ENCODE measurements at regions not wholly inside any gene's neighbourhood (a gene's known extent, or its start where the extent isn't known, plus 50 kb on each side); places are given as distances from the start of the nearest gene placed in this dataset.
A peak's percentile ranks its signal among the peaks of the same experiment; 100 is the strongest.
"Not testable (repeated sequence)": the region's sequence is repeated elsewhere in the genome, so short reads cannot be mapped to it uniquely, and the experiment has no call there.

GRCh38 chr21:27954543-27955165 lies 987.8 kb upstream of the ADAMTS5 start:
- H3K36me3 ChIP-seq (replicated peaks in 1 of 2; ENCODE audit: control insufficient read depth in 1 of 2, insufficient read depth in 2 of 2, low read length in 2 of 2), result no peaks in the 10 kb centered on the region
- no peaks in the 10 kb centered on the region for H3K4me1 ChIP-seq (ENCODE audit: control insufficient read depth in 1 of 2, insufficient read depth in 2 of 2, low read length in 2 of 2)
- no CpG with 5 or more reads among the region's 3 CpGs for WGBS (ENCODE audit: insufficient coverage)
- H3K79me2 ChIP-seq (ENCODE audit: insufficient read depth, low read length), result no peaks in the 10 kb centered on the region
- H3K4me2 ChIP-seq (replicated peaks; ENCODE audit: extremely low read depth, low read length, poor library complexity, severe bottlenecking), result no peak overlapping the region
- no peak overlapping the region for H3K27ac ChIP-seq (ENCODE audit: low read depth in 1 of 2, low read length in 2 of 2)
- no peak overlapping the region for H3K27ac Mint-ChIP-seq
- no peak overlapping the region for H3K4me3 ChIP-seq (replicated peaks in 1 of 3; ENCODE audit: low read depth in 2 of 3, low read length in 3 of 3)
- no peak for DNase-seq
- TF ChIP-seq, protein P1, sequence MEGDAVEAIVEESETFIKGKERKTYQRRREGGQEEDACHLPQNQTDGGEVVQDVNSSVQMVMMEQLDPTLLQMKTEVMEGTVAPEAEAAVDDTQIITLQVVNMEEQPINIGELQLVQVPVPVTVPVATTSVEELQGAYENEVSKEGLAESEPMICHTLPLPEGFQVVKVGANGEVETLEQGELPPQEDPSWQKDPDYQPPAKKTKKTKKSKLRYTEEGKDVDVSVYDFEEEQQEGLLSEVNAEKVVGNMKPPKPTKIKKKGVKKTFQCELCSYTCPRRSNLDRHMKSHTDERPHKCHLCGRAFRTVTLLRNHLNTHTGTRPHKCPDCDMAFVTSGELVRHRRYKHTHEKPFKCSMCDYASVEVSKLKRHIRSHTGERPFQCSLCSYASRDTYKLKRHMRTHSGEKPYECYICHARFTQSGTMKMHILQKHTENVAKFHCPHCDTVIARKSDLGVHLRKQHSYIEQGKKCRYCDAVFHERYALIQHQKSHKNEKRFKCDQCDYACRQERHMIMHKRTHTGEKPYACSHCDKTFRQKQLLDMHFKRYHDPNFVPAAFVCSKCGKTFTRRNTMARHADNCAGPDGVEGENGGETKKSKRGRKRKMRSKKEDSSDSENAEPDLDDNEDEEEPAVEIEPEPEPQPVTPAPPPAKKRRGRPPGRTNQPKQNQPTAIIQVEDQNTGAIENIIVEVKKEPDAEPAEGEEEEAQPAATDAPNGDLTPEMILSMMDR (IDR thresholded peaks at IDR 0.05), result no peak
- H3K4me3 Mint-ChIP-seq, result no peak overlapping the region
- H3K4me1 Mint-ChIP-seq, result peaks cover 1% of the 10 kb centered on the region
- no peaks in the 10 kb centered on the region for H4K20me1 ChIP-seq (ENCODE audit: insufficient read depth, low read length)
- H3K36me3 Mint-ChIP-seq, result no peaks in the 10 kb centered on the region
- peaks cover 0 to 8% (median 0%) of the 10 kb centered on the region in 7 donors for H3K9me3 Mint-ChIP-seq
- peaks cover 0 to 2% (median 0%) of the 10 kb centered on the region in 3 donors for H3K27me3 Mint-ChIP-seq (ENCODE audit: low read depth in 3 of 3)
- H3K9me3 ChIP-seq (replicated peaks in 1 of 2; ENCODE audit: control insufficient read depth in 1 of 2, insufficient read depth in 1 of 2, low read length in 2 of 2), result no peaks in the 10 kb centered on the region
- no peaks in the 10 kb centered on the region for H3K27me3 ChIP-seq (ENCODE audit: control insufficient read depth in 2 of 2, insufficient read depth in 2 of 2, low read length in 2 of 2)
- H3K9ac ChIP-seq (ENCODE audit: insufficient read depth, low read length, poor library complexity, severe bottlenecking), result no peak overlapping the region
- intact Hi-C loops (cut with micrococcal nuclease), result no loop called here
- H2AFZ ChIP-seq (ENCODE audit: insufficient read depth, low read depth, low read length, poor library complexity, severe bottlenecking), result no peak overlapping the region

GRCh38 chr21:27953340-27954045 lies 986.6 kb upstream of the ADAMTS5 start:
- no CpG with 5 or more reads among the region's 4 CpGs for WGBS (ENCODE audit: insufficient coverage)
- intact Hi-C loops (cut with micrococcal nuclease), result no loop called here

DNA sequence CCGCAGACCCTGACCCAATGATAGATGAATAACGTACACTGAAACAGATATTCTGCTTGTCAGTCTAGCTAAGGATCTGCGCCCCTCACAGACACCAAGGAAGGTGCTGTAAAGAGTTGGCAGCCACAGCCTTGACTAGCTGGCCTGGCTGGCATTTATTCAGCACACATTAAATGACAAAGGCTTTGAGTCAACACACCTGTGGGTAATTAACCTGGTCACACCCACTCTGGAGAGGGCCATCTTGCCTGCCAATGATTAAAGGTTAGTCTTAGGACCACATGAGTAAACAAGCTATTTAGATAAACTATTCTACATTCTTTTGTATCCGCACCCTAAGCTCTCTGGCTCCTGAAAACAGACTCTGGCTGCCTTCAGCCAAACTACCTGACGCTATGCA lies 982.2 kb upstream of the ADAMTS5 start:
- H3K9ac ChIP-seq (ENCODE audit: insufficient read depth, low read length, poor library complexity, severe bottlenecking); H3K9me3 Mint-ChIP-seq; H3K27me3 Mint-ChIP-seq (ENCODE audit: low read depth in 3 of 3); H3K36me3 ChIP-seq (replicated peaks in 1 of 2; ENCODE audit: control insufficient read depth in 1 of 2, insufficient read depth in 2 of 2, low read length in 2 of 2); H3K4me1 ChIP-seq (ENCODE audit: control insufficient read depth in 1 of 2, insufficient read depth in 2 of 2, low read length in 2 of 2); H3K36me3 Mint-ChIP-seq; H3K27ac ChIP-seq (ENCODE audit: low read depth in 1 of 2, low read length in 2 of 2); H3K9me3 ChIP-seq (replicated peaks in 1 of 2; ENCODE audit: control insufficient read depth in 1 of 2, insufficient read depth in 1 of 2, low read length in 2 of 2); H3K79me2 ChIP-seq (ENCODE audit: insufficient read depth, low read length); H3K27ac Mint-ChIP-seq; H3K27me3 ChIP-seq (ENCODE audit: control insufficient read depth in 2 of 2, insufficient read depth in 2 of 2, low read length in 2 of 2); H4K20me1 ChIP-seq (ENCODE audit: insufficient read depth, low read length); H3K4me3 Mint-ChIP-seq; DNase-seq; H3K4me1 Mint-ChIP-seq; H2AFZ ChIP-seq (ENCODE audit: insufficient read depth, low read depth, low read length, poor library complexity, severe bottlenecking); H3K4me3 ChIP-seq (replicated peaks in 1 of 3; ENCODE audit: low read depth in 2 of 3, low read length in 3 of 3); intact Hi-C loops (cut with micrococcal nuclease); H3K4me2 ChIP-seq (replicated peaks; ENCODE audit: extremely low read depth, low read length, poor library complexity, severe bottlenecking): not testable (repeated sequence)
- WGBS (ENCODE audit: insufficient coverage), result 88% methylated on average over 3 of the region's 5 CpGs

More at GRCh38 chr21:27953340-27954045, 986.6 kb upstream of the ADAMTS5 start:
- Histone ChIP-seq H3K4me2 (replicated peaks; ENCODE audit: extremely low read depth, low read length, poor library complexity, severe bottlenecking) (no peak overlapping the region), H3K9me3 (replicated peaks in 1 of 2; ENCODE audit: control insufficient read depth in 1 of 2, insufficient read depth in 1 of 2, low read length in 2 of 2) (peaks cover 0 to 2% of the 10 kb centered on the region in 2 donors), H3K79me2 (ENCODE audit: insufficient read depth, low read length) (no peaks in the 10 kb centered on the region), H3K4me1 (ENCODE audit: control insufficient read depth in 1 of 2, insufficient read depth in 2 of 2, low read length in 2 of 2) (no peaks in the 10 kb centered on the region), H2AFZ (ENCODE audit: insufficient read depth, low read depth, low read length, poor library complexity, severe bottlenecking) (no peak overlapping the region), H3K27ac (ENCODE audit: low read depth in 1 of 2, low read length in 2 of 2) (no peak overlapping the region), H3K27me3 (ENCODE audit: control insufficient read depth in 2 of 2, insufficient read depth in 2 of 2, low read length in 2 of 2) (no peaks in the 10 kb centered on the region), H3K36me3 (replicated peaks in 1 of 2; ENCODE audit: control insufficient read depth in 1 of 2, insufficient read depth in 2 of 2, low read length in 2 of 2) (no peaks in the 10 kb centered on the region), H4K20me1 (ENCODE audit: insufficient read depth, low read length) (no peaks in the 10 kb centered on the region), H3K4me3 (replicated peaks in 1 of 3; ENCODE audit: low read depth in 2 of 3, low read length in 3 of 3) (no peak overlapping the region), H3K9ac (ENCODE audit: insufficient read depth, low read length, poor library complexity, severe bottlenecking) (no peak overlapping the region)
- Mint-ChIP-seq H3K27ac (no peak overlapping the region), H3K4me3 (no peak overlapping the region), H3K9me3 (peaks cover 0 to 4% (median 0%) of the 10 kb centered on the region in 7 donors), H3K36me3 (no peaks in the 10 kb centered on the region), H3K4me1 (peaks cover 1% of the 10 kb centered on the region), H3K27me3 (ENCODE audit: low read depth in 3 of 3) (no peaks in the 10 kb centered on the region)
- peak in 1 of 3 donors; percentile 8 for DNase-seq
- TF ChIP-seq, protein P1 (IDR thresholded peaks at IDR 0.05), result no peak
